GM06990 (cell line): ENCODE measurements at regions not wholly inside any gene's neighbourhood (a gene's known extent, or its start where the extent isn't known, plus 50 kb on each side); places are given as distances from the start of the nearest gene placed in this dataset.

Source experiments
- DNase-seq: peaks from one replicate; pipeline ENCODE4 v3.0.0-alpha.2; 2011; ENCODE audit not compliant: insufficient read length; ENCODE audit errors: extremely low read depth
- H3K27me3 ChIP-seq: replicated peaks from 2 replicates; pipeline ENCODE4 v1.6.0; 2011; ENCODE audit warnings: low read length; ENCODE audit not compliant: control insufficient read depth, insufficient read depth
- H3K36me3 ChIP-seq: 2 replicates; pipeline ENCODE4 v1.5.1; 2011; ENCODE audit warnings: low read length; ENCODE audit not compliant: control insufficient read depth, insufficient read depth
- H3K4me3 ChIP-seq: replicated peaks from 2 replicates; pipeline ENCODE4 v1.5.1; 2011; ENCODE audit warnings: low read depth, mild to moderate bottlenecking, control low read depth, low read length
- CTCF ChIP-seq: IDR thresholded peaks from 2 replicates; pipeline ENCODE4 v1.5.1; 2011; ENCODE audit warnings: low read length, control low read depth, mild to moderate bottlenecking, inconsistent platforms; ENCODE audit not compliant: insufficient read depth, poor library complexity, severe bottlenecking

- H3K27me3 ChIP-seq = no peaks in the 10 kb centered on the region
- H3K36me3 ChIP-seq = no peaks in the 10 kb centered on the region
- no peak for TF ChIP-seq CTCF
- no peak for DNase-seq
- H3K4me3 ChIP-seq = no peak overlapping the region
These were observed 106.0 kb downstream of the ASMT start for GRCh38 chrX:1720836-1721235.

- TF ChIP-seq CTCF = no peak
- no peaks in the 10 kb centered on the region for H3K27me3 ChIP-seq
- no peak for DNase-seq
These were observed 110.6 kb downstream of the ASMT start for GRCh38 chrX:1725472-1725871.

GRCh38 chrX:1727531-1728027, 112.7 kb downstream of the ASMT start:
- no peak for TF ChIP-seq CTCF
- Histone ChIP-seq H3K4me3 (no peak overlapping the region), H3K27me3 (no peaks in the 10 kb centered on the region), H3K36me3 (no peaks in the 10 kb centered on the region)
- DNase-seq = no peak

More at GRCh38 chrX:1725472-1725871, 110.6 kb downstream of the ASMT start:
- Histone ChIP-seq H3K36me3 (no peaks in the 10 kb centered on the region), H3K4me3 (no peak overlapping the region)

- H3K4me3 ChIP-seq = no peak overlapping the region
- no peaks in the 10 kb centered on the region for H3K27me3 ChIP-seq
- no peaks in the 10 kb centered on the region for H3K36me3 ChIP-seq
- no peak for TF ChIP-seq CTCF
- no peak for DNase-seq
These were observed 119.9 kb downstream of the ASMT start for GRCh38 chrX:1734806-1735205.

- Histone ChIP-seq H3K27me3 (no peaks in the 10 kb centered on the region), H3K4me3 (no peak overlapping the region), H3K36me3 (no peaks in the 10 kb centered on the region; the same call in 1 of the 2 replicates)
- no peak for TF ChIP-seq CTCF
- DNase-seq = no peak
These were observed 127.0 kb downstream of the ASMT start for GRCh38 chrX:1741816-1742394.

- no peaks in the 10 kb centered on the region; the same call in 1 of the 2 replicates for H3K36me3 ChIP-seq
- no peak for DNase-seq
- no peaks in the 10 kb centered on the region for H3K27me3 ChIP-seq
- no peak overlapping the region for H3K4me3 ChIP-seq
- no peak for TF ChIP-seq CTCF
These were observed 128.2 kb downstream of the ASMT start for GRCh38 chrX:1743105-1743504.
